ENCODE measurements at regions not wholly inside any gene's neighbourhood (a gene's known extent, or its start where the extent isn't known, plus 50 kb on each side); places are given as distances from the start of the nearest gene placed in this dataset.

GRCh38 chr2:102891296-102891695 is 129.5 kb downstream of the TMEM182 start:
- H4K91ac ChIP-seq (replicated peaks; ENCODE audit: insufficient read length, low read length) = no peak overlapping the region
- no peak for TF ChIP-seq FOSL1 (IDR thresholded peaks at IDR 0.05; ENCODE audit: insufficient read depth, low read depth, low read length)
- TF ChIP-seq MAFK (IDR thresholded peaks at IDR 0.05; ENCODE audit: low read depth, low read length) = no peak
- no peak for TF ChIP-seq MAX (IDR thresholded peaks at IDR 0.05)
- TF ChIP-seq GTF2F1 (IDR thresholded peaks at IDR 0.05; ENCODE audit: borderline replicate concordance, low read depth, low read length) = no peak
- no peak for TF ChIP-seq RNF2 (IDR thresholded peaks at IDR 0.05; ENCODE audit: borderline replicate concordance, low read depth, low read length, missing control alignments, poor library complexity, severe bottlenecking)
- CTCF ChIA-PET (ENCODE audit: partially characterized antibody) = interaction anchor here (0.5 to 1.0 kb wide), 2 partner anchors 53 to 1981 kb away, joined by 3 read pairs; no protein-coding TSS in a partner anchor
- H2BK15ac ChIP-seq (ENCODE audit: low read length) = no peak overlapping the region
- no peak for FAIRE-seq
- no peak overlapping the region for H2BK5ac ChIP-seq (ENCODE audit: low read depth, low read length)
- no peak overlapping the region for H4K8ac ChIP-seq (ENCODE audit: extremely low read depth, insufficient read depth, low read length)
- no peak overlapping the region for H2AFZ ChIP-seq (ENCODE audit: low read length)
- H3K36me3 ChIP-seq (ENCODE audit: control insufficient read depth in 2 of 4, insufficient read depth in 4 of 4, low read length in 3 of 4) = no peaks in the 10 kb centered on the region
- no peak overlapping the region for H3K23ac ChIP-seq (ENCODE audit: insufficient read length)
- no peaks in the 10 kb centered on the region for H3K79me2 ChIP-seq (ENCODE audit: control insufficient read depth in 1 of 2, insufficient read depth in 2 of 2, low read length in 2 of 2)
- H3K4me2 ChIP-seq (ENCODE audit: insufficient read depth in 1 of 2, low read depth in 2 of 2, low read length in 2 of 2) = no peak overlapping the region
- H3K4ac ChIP-seq (replicated peaks; ENCODE audit: insufficient read length, low read depth, low read length) = no peak overlapping the region
- no peak overlapping the region for H2BK12ac ChIP-seq (ENCODE audit: low read depth, low read length)
- H2AK5ac ChIP-seq (ENCODE audit: low read depth, low read length) = no peak overlapping the region
- DNase-seq (ENCODE audit: low read depth in 1 of 2, low spot score in 2 of 2) = no peak
- H3K14ac ChIP-seq (ENCODE audit: insufficient read length) = no peak overlapping the region
- no peak overlapping the region for H4K5ac ChIP-seq (ENCODE audit: insufficient read length, low read depth, low read length)
- no peak overlapping the region for H3K56ac ChIP-seq (replicated peaks; ENCODE audit: insufficient read length, low read depth, low read length)
- H4K20me1 ChIP-seq (replicated peaks in 1 of 2; ENCODE audit: control insufficient read depth in 1 of 2, insufficient read depth in 2 of 2, low read length in 2 of 2) = no peaks in the 10 kb centered on the region
- no peak overlapping the region for H2BK120ac ChIP-seq (replicated peaks; ENCODE audit: low read depth, low read length)
- no peaks in the 10 kb centered on the region for H3K9me3 ChIP-seq (ENCODE audit: insufficient read depth in 2 of 2, low read depth in 1 of 2, low read length in 1 of 2)
- no peak overlapping the region for H3K18ac ChIP-seq (ENCODE audit: extremely low read depth, low read length)
- no peak overlapping the region for H3K9ac ChIP-seq (replicated peaks in 1 of 4; ENCODE audit: extremely low read depth in 1 of 4, low read depth in 3 of 4, low read length in 3 of 4)
- no peak overlapping the region for H2BK20ac ChIP-seq (ENCODE audit: low read length)
- H3K79me1 ChIP-seq (ENCODE audit: low read depth, low read length) = no peaks in the 10 kb centered on the region
- no peak overlapping the region for H3K27ac ChIP-seq (ENCODE audit: low read depth, low read length)
- H3K27me3 ChIP-seq (replicated peaks in 1 of 4; ENCODE audit: control insufficient read depth in 3 of 4, extremely low read depth in 1 of 4, insufficient read depth in 3 of 4, low read length in 3 of 4) = no peaks in the 10 kb centered on the region; a peak in 1 of 7 replicates
- POLR2A ChIA-PET (ENCODE audit: partially characterized antibody) = no interaction called here
- H3K4me3 ChIP-seq (ENCODE audit: extremely low read depth in 1 of 4, insufficient read depth in 2 of 4, low read depth in 3 of 4, low read length in 4 of 4) = no peak overlapping the region
- H3K4me1 ChIP-seq (replicated peaks in 1 of 4; ENCODE audit: control insufficient read depth in 3 of 4, insufficient read depth in 4 of 4, low read length in 3 of 4) = no peaks in the 10 kb centered on the region; a peak in 1 of 7 replicates
- H3K23me2 ChIP-seq (ENCODE audit: low read depth, low read length) = no peaks in the 10 kb centered on the region
- 88% methylated on average over 6 of the region's 6 CpGs; no CpG with 5 or more reads in 1 of the 2 experiments for WGBS, 2 experiments (ENCODE audit: extremely low coverage in 1 of 2, insufficient coverage in 1 of 2, insufficient read length in 1 of 2, insufficient replicate concordance in 2 of 2, low coverage in 1 of 2, low lambda C conversion rate in 2 of 2, missing lambda C conversion rate in 1 of 2)
